ENCODE measurements at regions not wholly inside any gene's neighbourhood (a gene's known extent, or its start where the extent isn't known, plus 50 kb on each side); places are given as distances from the start of the nearest gene placed in this dataset.

GRCh38 chr7:26011039-26011696 is 140.8 kb upstream of the NFE2L3 start:
- intact Hi-C loops (cut with micrococcal nuclease; ENCODE audit: unreplicated experiment) = no loop called here
- BruUV-seq (replicated peaks) = no TSS peak
- Histone ChIP-seq H3K9me3 (ENCODE audit: insufficient read depth, low read depth) (no peaks in the 10 kb centered on the region), H3K27ac (no peak overlapping the region), H3F3A (ENCODE audit: insufficient read depth, low read depth) (no peaks in the 10 kb centered on the region), H3K4me3 (no peak overlapping the region), H3K79me2 (ENCODE audit: low read depth) (no peaks in the 10 kb centered on the region), H3K9me2 (ENCODE audit: insufficient read depth) (no peaks in the 10 kb centered on the region), H3K36me3 (ENCODE audit: low read depth) (no peaks in the 10 kb centered on the region), H3K4me1 (replicated peaks; ENCODE audit: insufficient read depth) (no peaks in the 10 kb centered on the region; the same call in 1 of the 2 replicates), H3K4me2 (no peak overlapping the region), H2AFZ (no peak overlapping the region), H4K20me1 (ENCODE audit: insufficient read depth) (no peaks in the 10 kb centered on the region), H3K27me3 (ENCODE audit: insufficient read depth, low read depth) (peaks cover 5% of the 10 kb centered on the region; the same call in 1 of the 2 replicates)
- TF ChIP-seq EZH2 (IDR thresholded peaks at IDR 0.05; ENCODE audit: low read depth) = no peak
- no peak for TF ChIP-seq CTCF (conservative IDR thresholded peaks at IDR 0.05)
- ChIA-PET CTCF (no interaction called here), POLR2A (ENCODE audit: unreplicated experiment) (no interaction called here)
- DNase-seq = no peak

- TF ChIP-seq EZH2 (IDR thresholded peaks at IDR 0.05; ENCODE audit: low read depth) = no peak
- no peak for TF ChIP-seq CTCF (conservative IDR thresholded peaks at IDR 0.05)
- Histone ChIP-seq H3K79me2 (ENCODE audit: low read depth) (no peaks in the 10 kb centered on the region), H3K9me2 (ENCODE audit: insufficient read depth) (no peaks in the 10 kb centered on the region), H3K27ac (no peak overlapping the region), H3K9me3 (ENCODE audit: insufficient read depth, low read depth) (no peaks in the 10 kb centered on the region), H3K36me3 (ENCODE audit: low read depth) (no peaks in the 10 kb centered on the region), H3K4me2 (no peak overlapping the region), H3F3A (ENCODE audit: insufficient read depth, low read depth) (no peaks in the 10 kb centered on the region), H4K20me1 (ENCODE audit: insufficient read depth) (no peaks in the 10 kb centered on the region), H2AFZ (no peak overlapping the region), H3K4me3 (no peak overlapping the region), H3K4me1 (replicated peaks; ENCODE audit: insufficient read depth) (no peaks in the 10 kb centered on the region), H3K27me3 (ENCODE audit: insufficient read depth, low read depth) (peaks cover 20% of the 10 kb centered on the region)
- ChIA-PET CTCF (no interaction called here), POLR2A (ENCODE audit: unreplicated experiment) (no interaction called here)
- DNase-seq = no peak
- intact Hi-C loops (cut with micrococcal nuclease; ENCODE audit: unreplicated experiment) = no loop called here
- no TSS peak for BruUV-seq (replicated peaks)
Observed at GRCh38 chr7:26013551-26014083, 138.4 kb upstream of the NFE2L3 start.

GRCh38 chr7:26022982-26023381 is 129.0 kb upstream of the NFE2L3 start:
- no peaks in the 10 kb centered on the region for H3K79me2 ChIP-seq (ENCODE audit: low read depth)
- no TSS peak for BruUV-seq (replicated peaks)

More at GRCh38 chr7:26022982-26023381, 129.0 kb upstream of the NFE2L3 start:
- ChIA-PET POLR2A (ENCODE audit: unreplicated experiment) (no interaction called here), CTCF (no interaction called here)
- peaks cover 12% of the 10 kb centered on the region for H3K27me3 ChIP-seq (ENCODE audit: insufficient read depth, low read depth)
- no peaks in the 10 kb centered on the region for H4K20me1 ChIP-seq (ENCODE audit: insufficient read depth)
- peak in 1 of 2 experiments; percentile 32 for DNase-seq
- no peak overlapping the region for H3K4me3 ChIP-seq
- TF ChIP-seq CTCF (conservative IDR thresholded peaks at IDR 0.05) (no peak), EZH2 (IDR thresholded peaks at IDR 0.05; ENCODE audit: low read depth) (no peak)
- H3K4me2 ChIP-seq = no peak overlapping the region
- H3K27ac ChIP-seq = no peak overlapping the region
- H3K9me3 ChIP-seq (ENCODE audit: insufficient read depth, low read depth) = no peaks in the 10 kb centered on the region
- no peaks in the 10 kb centered on the region for H3K36me3 ChIP-seq (ENCODE audit: low read depth)
- H2AFZ ChIP-seq = no peak overlapping the region
- H3F3A ChIP-seq (ENCODE audit: insufficient read depth, low read depth) = no peaks in the 10 kb centered on the region
- H3K9me2 ChIP-seq (ENCODE audit: insufficient read depth) = no peaks in the 10 kb centered on the region
- intact Hi-C loops (cut with micrococcal nuclease; ENCODE audit: unreplicated experiment) = no loop called here
- H3K4me1 ChIP-seq (replicated peaks; ENCODE audit: insufficient read depth) = no peaks in the 10 kb centered on the region
